ENCODE measurements at regions not wholly inside any gene's neighbourhood (a gene's known extent, or its start where the extent isn't known, plus 50 kb on each side); places are given as distances from the start of the nearest gene placed in this dataset.

DNA sequence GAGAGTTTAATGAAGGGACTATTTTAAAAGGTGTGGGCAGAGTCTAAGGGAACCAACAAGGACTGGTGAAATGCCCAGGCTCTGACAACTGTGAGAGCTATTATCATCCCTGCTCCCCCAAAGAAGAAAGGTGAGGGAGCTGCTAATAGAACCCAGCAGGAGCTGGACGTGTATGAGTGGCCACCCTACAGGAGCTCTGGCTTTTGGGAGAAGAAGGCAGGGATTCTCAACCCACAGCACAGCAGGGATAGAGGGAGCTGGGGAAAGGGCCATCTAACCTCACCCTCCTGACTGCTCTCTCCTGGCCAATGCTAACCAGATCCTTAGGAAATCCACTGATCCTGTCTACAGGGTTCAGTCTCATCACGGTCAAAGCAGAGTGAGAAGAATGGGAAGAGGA is 57.1 kb downstream of the GRIN2B start:
- Histone ChIP-seq H3K4me1 (ENCODE audit: control insufficient read depth in 1 of 2, extremely low read depth in 1 of 2, insufficient read depth in 2 of 2, low read length in 2 of 2) (no peaks in the 10 kb centered on the region), H3K27me3 (replicated peaks in 1 of 2; ENCODE audit: control insufficient read depth in 2 of 2, extremely low read depth in 1 of 2, insufficient read depth in 2 of 2, low read length in 1 of 2) (peaks cover 0 to 2% of the 10 kb centered on the region in 2 experiments), H3K27ac (ENCODE audit: low read length) (no peak overlapping the region), H3K9me3 (no peaks in the 10 kb centered on the region), H3K36me3 (ENCODE audit: control insufficient read depth in 2 of 2, extremely low read depth in 1 of 2, insufficient read depth in 1 of 2, low read length in 1 of 2) (no peaks in the 10 kb centered on the region), H3K4me3 (ENCODE audit: control insufficient read depth in 1 of 2, extremely low read depth in 1 of 2, low read length in 1 of 2) (no peak overlapping the region)
- WGBS (ENCODE audit: insufficient coverage) = no CpG with 5 or more reads among the region's 2 CpGs
- DNase-seq (no peak), ATAC-seq (replicated peaks in 1 of 4) (no peak)
- ChIA-PET POLR2A (no interaction called here), CTCF (no interaction called here)
- Mint-ChIP-seq H3K36me3 (no peaks in the 10 kb centered on the region), H3K27ac (no peak overlapping the region), H3K4me3 (no peak overlapping the region), H3K4me1 (no peaks in the 10 kb centered on the region), H3K27me3 (peaks cover 0 to 25% of the 10 kb centered on the region in 2 donors), H3K9me3 (peaks cover 0 to 6% (median 0%) of the 10 kb centered on the region in 3 donors)

GRCh38 chr12:13918897-13919296 is 62.5 kb downstream of the GRIN2B start:
- Histone ChIP-seq H3K4me1 (ENCODE audit: control insufficient read depth in 1 of 2, extremely low read depth in 1 of 2, insufficient read depth in 2 of 2, low read length in 2 of 2) (no peaks in the 10 kb centered on the region), H3K27ac (ENCODE audit: low read length) (no peak overlapping the region), H3K4me3 (ENCODE audit: control insufficient read depth in 1 of 2, extremely low read depth in 1 of 2, low read length in 1 of 2) (no peak overlapping the region), H3K9me3 (no peaks in the 10 kb centered on the region), H3K36me3 (ENCODE audit: control insufficient read depth in 2 of 2, extremely low read depth in 1 of 2, insufficient read depth in 1 of 2, low read length in 1 of 2) (no peaks in the 10 kb centered on the region), H3K27me3 (replicated peaks in 1 of 2; ENCODE audit: control insufficient read depth in 2 of 2, extremely low read depth in 1 of 2, insufficient read depth in 2 of 2, low read length in 1 of 2) (no peaks in the 10 kb centered on the region)
- WGBS (ENCODE audit: insufficient coverage) = no CpG with 5 or more reads among the region's 2 CpGs
- ATAC-seq (replicated peaks in 1 of 4) (no peak), DNase-seq (no peak)
- CTCF ChIA-PET = no interaction called here
- Mint-ChIP-seq H3K36me3 (no peaks in the 10 kb centered on the region), H3K9me3 (no peaks in the 10 kb centered on the region), H3K27ac (no peak overlapping the region), H3K27me3 (peaks cover 0 to 12% of the 10 kb centered on the region in 2 donors), H3K4me1 (no peaks in the 10 kb centered on the region), H3K4me3 (no peak overlapping the region)
- POLR2A ChIA-PET = no interaction called here

- no peak overlapping the region for H3K4me3 ChIP-seq (ENCODE audit: control insufficient read depth in 1 of 2, extremely low read depth in 1 of 2, low read length in 1 of 2)
- H3K27me3 ChIP-seq (replicated peaks in 1 of 2; ENCODE audit: control insufficient read depth in 2 of 2, extremely low read depth in 1 of 2, insufficient read depth in 2 of 2, low read length in 1 of 2) = peaks cover 0 to 3% of the 10 kb centered on the region in 2 experiments
- Mint-ChIP-seq H3K4me3 (no peak overlapping the region), H3K4me1 (no peaks in the 10 kb centered on the region), H3K9me3 (no peaks in the 10 kb centered on the region), H3K36me3 (no peaks in the 10 kb centered on the region), H3K27ac (no peak overlapping the region), H3K27me3 (peaks cover 0 to 7% of the 10 kb centered on the region in 2 donors)
- no peaks in the 10 kb centered on the region for H3K9me3 ChIP-seq
- H3K36me3 ChIP-seq (ENCODE audit: control insufficient read depth in 2 of 2, extremely low read depth in 1 of 2, insufficient read depth in 1 of 2, low read length in 1 of 2) = no peaks in the 10 kb centered on the region
- H3K27ac ChIP-seq (ENCODE audit: low read length) = no peak overlapping the region
- WGBS (ENCODE audit: insufficient coverage) = 10% methylated on average over 3 of the region's 5 CpGs
- ATAC-seq (replicated peaks in 1 of 4) = no peak
- no peaks in the 10 kb centered on the region for H3K4me1 ChIP-seq (ENCODE audit: control insufficient read depth in 1 of 2, extremely low read depth in 1 of 2, insufficient read depth in 2 of 2, low read length in 2 of 2)
- POLR2A ChIA-PET = no interaction called here
- CTCF ChIA-PET = no interaction called here
- DNase-seq = no peak
These were observed 66.3 kb downstream of the GRIN2B start for GRCh38 chr12:13915096-13915495.

- ChIA-PET POLR2A (no interaction called here), CTCF (no interaction called here)
- Mint-ChIP-seq H3K4me3 (no peak overlapping the region), H3K36me3 (no peaks in the 10 kb centered on the region), H3K27ac (no peak overlapping the region), H3K9me3 (no peaks in the 10 kb centered on the region), H3K4me1 (no peaks in the 10 kb centered on the region), H3K27me3 (peaks cover 0 to 7% of the 10 kb centered on the region in 2 donors)
- Histone ChIP-seq H3K9me3 (no peaks in the 10 kb centered on the region), H3K27ac (ENCODE audit: low read length) (no peak overlapping the region), H3K27me3 (replicated peaks in 1 of 2; ENCODE audit: control insufficient read depth in 2 of 2, extremely low read depth in 1 of 2, insufficient read depth in 2 of 2, low read length in 1 of 2) (peaks cover 0 to 3% of the 10 kb centered on the region in 2 experiments), H3K4me1 (ENCODE audit: control insufficient read depth in 1 of 2, extremely low read depth in 1 of 2, insufficient read depth in 2 of 2, low read length in 2 of 2) (no peaks in the 10 kb centered on the region), H3K36me3 (ENCODE audit: control insufficient read depth in 2 of 2, extremely low read depth in 1 of 2, insufficient read depth in 1 of 2, low read length in 1 of 2) (no peaks in the 10 kb centered on the region), H3K4me3 (ENCODE audit: control insufficient read depth in 1 of 2, extremely low read depth in 1 of 2, low read length in 1 of 2) (no peak overlapping the region)
- WGBS (ENCODE audit: insufficient coverage) = 100% methylated on average over 1 of the region's 2 CpGs
- ATAC-seq (replicated peaks in 1 of 4) (no peak), DNase-seq (no peak)
These were observed 68.0 kb downstream of the GRIN2B start for GRCh38 chr12:13913371-13913770.

DNA sequence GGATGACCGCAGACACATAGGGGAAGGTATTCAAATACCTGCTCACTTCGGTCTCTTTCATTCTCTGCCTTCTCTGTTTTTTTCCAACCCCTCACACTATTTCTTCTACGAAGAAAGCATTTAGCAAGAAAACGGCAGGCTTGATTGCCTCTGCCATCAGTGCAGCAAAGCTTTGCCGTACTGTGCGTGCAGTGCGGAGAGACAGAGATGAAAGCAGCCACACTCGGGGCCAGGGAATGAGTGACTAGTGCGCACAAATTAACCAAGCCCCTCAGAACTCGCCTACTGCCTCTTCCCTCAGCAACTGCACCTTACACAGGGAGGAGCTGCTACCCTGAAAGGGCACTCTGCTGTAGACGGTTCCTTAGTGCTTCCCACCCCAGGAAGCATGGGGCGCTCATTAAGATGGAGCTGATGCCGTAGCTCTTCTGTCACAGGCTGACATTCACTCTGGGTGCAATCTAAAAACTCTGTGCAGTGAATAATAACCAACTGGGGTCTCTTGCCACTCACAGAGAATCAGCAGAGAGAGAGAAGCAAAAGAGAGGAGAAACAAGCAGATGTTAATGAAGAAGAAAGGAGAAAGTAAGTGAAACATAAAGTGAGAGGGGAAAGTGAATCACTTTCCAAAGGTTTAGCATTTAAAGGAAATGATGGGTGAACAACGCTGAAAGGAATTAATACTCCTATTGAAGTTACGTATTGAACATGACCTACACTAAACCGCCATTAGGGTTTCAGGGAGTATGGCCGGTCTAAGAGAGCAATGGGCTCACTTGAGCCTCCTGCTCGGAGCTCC is 69.4 kb downstream of the GRIN2B start:
- POLR2A ChIA-PET = no interaction called here
- Histone ChIP-seq H3K36me3 (ENCODE audit: control insufficient read depth in 2 of 2, extremely low read depth in 1 of 2, insufficient read depth in 1 of 2, low read length in 1 of 2) (no peaks in the 10 kb centered on the region), H3K27me3 (replicated peaks in 1 of 2; ENCODE audit: control insufficient read depth in 2 of 2, extremely low read depth in 1 of 2, insufficient read depth in 2 of 2, low read length in 1 of 2) (peaks cover 0 to 3% of the 10 kb centered on the region in 2 experiments), H3K9me3 (no peaks in the 10 kb centered on the region), H3K4me3 (ENCODE audit: control insufficient read depth in 1 of 2, extremely low read depth in 1 of 2, low read length in 1 of 2) (no peak overlapping the region), H3K27ac (ENCODE audit: low read length) (no peak overlapping the region), H3K4me1 (ENCODE audit: control insufficient read depth in 1 of 2, extremely low read depth in 1 of 2, insufficient read depth in 2 of 2, low read length in 2 of 2) (no peaks in the 10 kb centered on the region)
- no peak for ATAC-seq (replicated peaks in 1 of 4)
- Mint-ChIP-seq H3K4me1 (no peaks in the 10 kb centered on the region), H3K36me3 (no peaks in the 10 kb centered on the region), H3K27me3 (peaks cover 2 to 3% of the 10 kb centered on the region in 2 donors), H3K4me3 (no peak overlapping the region), H3K9me3 (no peaks in the 10 kb centered on the region), H3K27ac (no peak overlapping the region)
- no peak for DNase-seq
- CTCF ChIA-PET = no interaction called here
- WGBS (ENCODE audit: insufficient coverage) = 87% methylated on average over 17 of the region's 18 CpGs

- no peaks in the 10 kb centered on the region for H3K36me3 Mint-ChIP-seq
- ChIA-PET POLR2A (interaction anchor here in 1 of 2 donors (0.5 kb wide), 1 partner anchor 622 kb away, joined by 3 read pairs; no protein-coding TSS in a partner anchor), CTCF (no interaction called here)
- 80% methylated on average over 1 of the region's 4 CpGs for WGBS (ENCODE audit: insufficient coverage)
- H3K9me3 ChIP-seq = no peaks in the 10 kb centered on the region
- H3K27me3 ChIP-seq (replicated peaks in 1 of 2; ENCODE audit: control insufficient read depth in 2 of 2, extremely low read depth in 1 of 2, insufficient read depth in 2 of 2, low read length in 1 of 2) = no peaks in the 10 kb centered on the region
- H3K27ac Mint-ChIP-seq = no peak overlapping the region
- H3K27ac ChIP-seq (ENCODE audit: low read length) = no peak overlapping the region
- ATAC-seq (replicated peaks in 1 of 4) = no peak
- H3K9me3 Mint-ChIP-seq = peaks cover 4 to 11% (median 6%) of the 10 kb centered on the region in 3 donors
- H3K4me3 ChIP-seq (ENCODE audit: control insufficient read depth in 1 of 2, extremely low read depth in 1 of 2, low read length in 1 of 2) = no peak overlapping the region
- no peak for DNase-seq
- peaks cover 4 to 6% of the 10 kb centered on the region in 2 donors for H3K27me3 Mint-ChIP-seq
- no peaks in the 10 kb centered on the region for H3K4me1 ChIP-seq (ENCODE audit: control insufficient read depth in 1 of 2, extremely low read depth in 1 of 2, insufficient read depth in 2 of 2, low read length in 2 of 2)
- H3K4me3 Mint-ChIP-seq = no peak overlapping the region
- H3K36me3 ChIP-seq (ENCODE audit: control insufficient read depth in 2 of 2, extremely low read depth in 1 of 2, insufficient read depth in 1 of 2, low read length in 1 of 2) = no peaks in the 10 kb centered on the region
- no peaks in the 10 kb centered on the region for H3K4me1 Mint-ChIP-seq
These were observed 75.6 kb downstream of the GRIN2B start for GRCh38 chr12:13905794-13906193.
